ENCODE measurements at regions not wholly inside any gene's neighbourhood (a gene's known extent, or its start where the extent isn't known, plus 50 kb on each side); places are given as distances from the start of the nearest gene placed in this dataset.
A peak's percentile ranks its signal among the peaks of the same experiment; 100 is the strongest.

- DNase-seq (ENCODE audit: low read depth, low spot score) = no peak
- H3K27ac ChIP-seq = no peak overlapping the region
Measured at GRCh38 chr7:131212114-131212513, 115.6 kb upstream of the MKLN1 start.

GRCh38 chr7:131218727-131219128 lies 108.9 kb upstream of the MKLN1 start:
- H3K27ac ChIP-seq = no peak overlapping the region
- DNase-seq (ENCODE audit: low read depth, low spot score) = no peak

GRCh38 chr7:131219312-131220041 lies 108.2 kb upstream of the MKLN1 start:
- DNase-seq (ENCODE audit: low read depth, low spot score) = no peak
- H3K27ac ChIP-seq = no peak overlapping the region

GRCh38 chr7:131221061-131221460 lies 106.6 kb upstream of the MKLN1 start:
- DNase-seq (ENCODE audit: low read depth, low spot score) = no peak
- H3K27ac ChIP-seq = no peak overlapping the region

GRCh38 chr7:131222171-131222570 lies 105.5 kb upstream of the MKLN1 start:
- no peak overlapping the region for H3K27ac ChIP-seq
- DNase-seq (ENCODE audit: low read depth, low spot score) = no peak

- H3K27ac ChIP-seq = no peak overlapping the region
- DNase-seq (ENCODE audit: low read depth, low spot score) = no peak
Measured at GRCh38 chr7:131223151-131223550, 104.5 kb upstream of the MKLN1 start.

- no peak overlapping the region for H3K27ac ChIP-seq
- no peak for DNase-seq (ENCODE audit: low read depth, low spot score)
Measured at GRCh38 chr7:131224996-131225395, 102.7 kb upstream of the MKLN1 start.

GRCh38 chr7:131225619-131226513 lies 101.8 kb upstream of the MKLN1 start:
- no peak overlapping the region for H3K27ac ChIP-seq
- DNase-seq (ENCODE audit: low read depth, low spot score) = no peak

- no peak overlapping the region for H3K27ac ChIP-seq
- no peak for DNase-seq (ENCODE audit: low read depth, low spot score)
Measured at GRCh38 chr7:131226514-131226865, 101.2 kb upstream of the MKLN1 start.

GRCh38 chr7:131231381-131232220 lies 96.1 kb upstream of the MKLN1 start:
- no peak for DNase-seq (ENCODE audit: low read depth, low spot score)
- no peak overlapping the region for H3K27ac ChIP-seq

GRCh38 chr7:131232768-131233167 lies 94.9 kb upstream of the MKLN1 start:
- H3K27ac ChIP-seq = no peak overlapping the region
- no peak for DNase-seq (ENCODE audit: low read depth, low spot score)

- DNase-seq (ENCODE audit: low read depth, low spot score) = no peak
- no peak overlapping the region for H3K27ac ChIP-seq
Measured at GRCh38 chr7:131233193-131233592, 94.5 kb upstream of the MKLN1 start.

GRCh38 chr7:131234719-131235488 lies 92.8 kb upstream of the MKLN1 start:
- no peak for DNase-seq (ENCODE audit: low read depth, low spot score)
- peak overlapping the region; percentile 71 for H3K27ac ChIP-seq

GRCh38 chr7:131235489-131236317 lies 92.0 kb upstream of the MKLN1 start:
- peak; percentile 87 for DNase-seq (ENCODE audit: low read depth, low spot score)
- peak overlapping the region; percentile 71 for H3K27ac ChIP-seq

GRCh38 chr7:131236318-131236672 lies 91.4 kb upstream of the MKLN1 start:
- DNase-seq (ENCODE audit: low read depth, low spot score) = no peak
- H3K27ac ChIP-seq = peak overlapping the region; percentile 71

GRCh38 chr7:131238347-131238931 lies 89.2 kb upstream of the MKLN1 start:
- peak overlapping the region; percentile 33 for H3K27ac ChIP-seq
- DNase-seq (ENCODE audit: low read depth, low spot score) = peak; percentile 45

GRCh38 chr7:131241386-131241785 lies 86.3 kb upstream of the MKLN1 start:
- H3K27ac ChIP-seq = no peak overlapping the region
- DNase-seq (ENCODE audit: low read depth, low spot score) = no peak

- no peak for DNase-seq (ENCODE audit: low read depth, low spot score)
- no peak overlapping the region for H3K27ac ChIP-seq
Measured at GRCh38 chr7:131242123-131242650, 85.5 kb upstream of the MKLN1 start.

Data from epithelial cell of prostate (primary cell).